GM21619 (cell line): ENCODE measurements at regions not wholly inside any gene's neighbourhood (a gene's known extent, or its start where the extent isn't known, plus 50 kb on each side); places are given as distances from the start of the nearest gene placed in this dataset.
"Not testable (repeated sequence)": the region's sequence is repeated elsewhere in the genome, so short reads cannot be mapped to it uniquely, and the experiment has no call there.

Experiments
- ATAC-seq: cut with Tn5 transposase; IDR thresholded peaks from one replicate; pipeline ENCODE4 v1.9.1; 2021; ENCODE audit not compliant: unreplicated experiment

DNA sequence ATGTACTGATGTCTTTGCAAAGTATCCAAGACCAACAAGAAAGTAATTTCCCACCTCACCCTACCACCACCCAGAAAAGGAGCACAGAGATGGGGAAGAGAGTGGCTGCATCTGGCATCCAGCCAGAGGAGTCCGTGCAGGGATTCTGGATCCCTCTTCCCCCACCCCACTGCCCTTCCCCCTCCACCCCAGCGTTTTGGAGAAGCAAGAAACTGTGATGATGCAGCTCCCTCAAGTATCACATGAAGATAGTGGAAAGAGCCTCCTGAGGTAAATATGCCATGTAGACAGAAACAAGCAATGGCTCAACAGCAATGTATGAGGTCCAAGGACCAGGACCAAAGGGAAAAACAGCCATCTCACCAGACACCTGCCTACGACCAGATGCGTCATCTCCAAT, 153.8 kb downstream of the DEPDC1B start:
- no peak for ATAC-seq

- no peak for ATAC-seq
These were observed 154.4 kb downstream of the DEPDC1B start for GRCh38 chr5:60545551-60545950.

DNA sequence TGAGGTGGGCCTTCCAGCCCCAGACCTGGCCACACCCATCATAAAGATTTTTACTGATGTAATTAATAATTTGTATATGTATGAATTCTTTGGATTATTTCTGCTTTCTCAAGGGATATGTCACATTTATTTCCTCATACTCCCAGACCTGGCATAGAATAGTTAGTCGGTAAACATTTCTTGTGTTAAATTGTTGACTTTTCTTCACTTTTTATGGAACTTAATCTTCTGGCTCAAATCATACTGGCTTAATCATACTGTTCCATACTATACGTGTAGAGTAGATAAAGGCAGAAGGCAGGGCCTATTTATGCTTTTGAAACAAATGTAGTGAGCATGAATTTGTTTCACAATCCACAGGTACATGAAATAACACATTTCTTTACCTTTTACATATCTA, 155.8 kb downstream of the DEPDC1B start:
- no peak for ATAC-seq

DNA sequence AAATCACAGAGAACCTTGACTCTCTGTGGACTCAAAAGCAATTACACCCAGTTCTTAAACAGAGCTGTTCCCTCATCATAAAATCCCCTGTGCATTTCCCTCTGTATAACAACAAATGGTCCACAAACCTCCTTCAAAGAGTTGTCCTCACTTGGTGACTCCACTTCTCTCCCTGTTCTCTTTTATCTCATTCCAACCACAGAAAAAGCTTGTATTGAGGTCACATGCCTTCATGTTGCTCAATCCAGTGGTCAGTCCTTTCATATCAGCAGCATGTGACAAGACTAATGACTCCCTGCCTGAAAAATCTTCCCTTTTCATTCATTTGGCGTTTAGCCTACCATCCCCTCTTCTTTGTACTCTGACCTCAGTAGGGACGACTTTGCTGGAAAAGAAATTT, 158.0 kb downstream of the DEPDC1B start:
- ATAC-seq = peak; percentile 20

DNA sequence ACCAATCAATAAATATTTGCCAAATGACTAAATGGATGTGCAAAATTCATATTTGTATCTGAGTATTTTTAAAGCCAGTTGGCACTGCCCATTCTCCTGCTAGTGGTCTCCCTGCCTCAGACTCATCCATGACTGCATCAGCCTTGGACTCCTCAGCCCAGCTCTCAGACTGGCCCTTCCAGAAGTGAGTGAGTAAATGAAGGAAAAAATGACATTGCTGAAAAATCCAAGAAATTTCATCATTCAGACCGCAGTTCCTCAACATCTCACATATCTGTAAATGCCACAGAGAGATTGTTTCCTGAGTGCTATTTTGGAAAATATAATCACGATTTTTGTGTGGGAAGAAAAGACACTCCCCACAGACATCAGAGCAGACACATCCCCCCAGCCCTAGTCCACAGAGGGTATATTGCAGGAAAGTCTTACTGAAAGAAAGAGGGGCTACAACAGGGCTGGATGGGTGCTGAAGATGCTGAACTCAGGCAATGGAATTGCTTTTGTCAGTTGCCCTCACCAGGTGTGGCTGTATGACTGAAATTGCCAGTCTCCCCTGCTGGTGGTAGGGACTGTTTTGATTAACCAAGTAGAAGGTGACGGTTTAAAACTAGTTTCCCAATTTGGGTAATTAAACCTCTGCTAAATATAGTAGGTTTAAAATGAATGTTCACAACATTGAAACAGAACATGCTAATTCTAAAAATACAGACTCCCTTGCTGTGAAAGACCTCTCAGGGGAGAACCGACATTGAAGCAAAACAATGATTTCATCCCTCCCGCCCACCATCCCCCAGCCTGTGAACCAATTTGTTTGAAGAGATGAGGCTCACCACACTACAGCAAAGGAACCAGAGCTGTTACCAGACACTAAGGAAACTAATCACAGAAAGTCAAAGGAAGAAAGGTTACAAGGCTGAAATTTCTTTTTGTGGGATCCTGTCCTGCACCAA, 158.8 kb downstream of the DEPDC1B start:
- ATAC-seq = peak; percentile 88

DNA sequence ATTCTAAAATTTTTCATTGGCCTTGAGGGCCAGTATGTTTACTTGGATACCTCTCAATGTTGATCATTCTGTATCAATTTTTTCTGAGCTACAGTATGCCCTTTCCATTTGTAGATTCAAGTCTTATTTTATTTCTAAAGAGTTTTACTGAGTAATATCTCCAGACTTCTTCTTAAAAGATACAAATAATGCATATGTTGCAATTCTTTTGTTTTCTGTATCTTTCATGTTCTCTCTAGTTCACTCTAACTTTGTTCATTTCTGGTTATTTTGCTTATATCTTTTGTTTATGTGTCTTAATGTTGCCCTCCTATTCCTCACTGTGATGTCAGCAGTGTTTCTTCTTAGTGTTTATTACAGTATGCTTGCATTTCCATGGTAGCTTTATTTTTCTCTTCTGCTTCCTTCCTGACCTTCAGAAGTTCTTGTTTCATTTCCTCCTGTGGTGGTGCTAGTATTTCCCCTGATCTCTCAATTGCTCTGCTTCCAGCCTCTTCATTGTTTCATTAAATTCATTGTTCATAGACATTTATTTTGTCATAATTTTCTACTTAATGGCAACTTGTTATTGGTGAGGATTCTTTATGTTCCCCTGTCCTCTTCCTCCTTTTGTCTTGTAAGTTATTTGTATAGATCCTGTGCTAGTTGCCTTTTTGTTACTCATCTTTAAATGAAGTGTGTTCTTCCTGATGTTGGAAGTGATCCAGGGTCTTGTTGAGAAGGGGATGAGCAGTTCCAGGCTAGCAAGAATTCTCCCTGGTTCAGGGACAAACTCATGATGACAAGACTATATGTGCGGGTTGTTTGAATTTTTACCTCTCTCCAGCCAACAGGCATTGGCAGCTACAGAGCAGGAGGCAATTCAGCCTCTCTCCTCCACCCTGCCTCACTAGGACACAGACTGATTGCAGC, 160.8 kb downstream of the DEPDC1B start:
- no peak for ATAC-seq

DNA sequence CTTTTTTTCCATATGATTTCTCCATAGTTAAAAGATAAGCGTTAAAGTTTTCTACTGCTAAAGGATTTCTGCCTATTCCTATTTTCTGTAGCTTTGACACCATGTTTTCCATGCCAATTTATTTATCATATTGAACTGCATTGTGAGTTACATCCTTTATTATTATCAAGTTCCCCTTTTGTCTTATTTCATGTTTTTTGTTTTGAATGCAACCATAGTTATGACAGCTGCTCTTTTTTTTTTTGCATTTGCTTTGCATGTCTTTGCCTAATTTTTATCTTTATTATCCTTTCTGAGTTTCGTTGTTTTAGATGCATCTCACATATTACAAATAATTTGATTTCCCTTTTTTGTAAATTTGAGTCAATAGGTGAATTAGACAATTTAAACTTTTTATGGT, 161.5 kb downstream of the DEPDC1B start:
- ATAC-seq = no peak

- ATAC-seq = no peak
These were observed 164.0 kb downstream of the DEPDC1B start for GRCh38 chr5:60535951-60536350.

DNA sequence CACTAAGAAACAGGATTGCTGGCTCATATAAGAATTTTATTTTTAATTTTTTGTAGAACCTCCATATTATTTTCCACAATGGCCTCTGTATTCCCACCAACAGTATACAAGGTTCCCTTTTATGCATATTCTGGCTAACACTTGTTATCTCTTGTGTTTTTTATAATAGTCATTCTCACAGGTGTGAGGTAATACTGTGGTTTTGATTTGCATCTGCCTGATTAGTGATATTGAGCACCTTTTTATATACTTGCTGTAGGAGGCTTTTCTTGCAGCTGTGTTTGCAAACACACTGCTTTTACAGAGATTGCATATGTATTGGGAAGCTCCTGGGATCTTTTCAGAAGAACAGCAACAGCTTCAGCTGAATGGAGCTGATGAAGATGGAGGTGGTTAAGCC, 164.8 kb downstream of the DEPDC1B start:
- peak; percentile 65 for ATAC-seq

DNA sequence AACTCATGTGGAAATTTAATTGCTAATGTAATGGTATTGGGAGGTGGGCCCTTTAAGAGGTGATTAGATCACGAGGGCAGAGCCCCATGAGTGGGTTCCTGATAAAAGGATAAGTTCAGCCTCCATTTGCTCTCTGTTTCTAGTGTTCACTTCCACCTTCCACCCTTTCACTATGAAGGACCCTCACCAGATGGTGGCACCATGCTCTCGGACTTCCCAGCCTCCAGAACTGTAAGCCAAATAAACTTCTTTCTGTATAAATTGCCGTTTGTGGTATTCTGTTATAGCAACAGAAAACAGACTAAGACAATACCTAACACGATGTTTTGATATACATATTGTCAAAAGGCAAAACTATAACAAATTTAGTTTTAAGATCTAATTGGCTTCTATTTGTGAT, 166.2 kb downstream of the DEPDC1B start:
- no peak for ATAC-seq

- ATAC-seq = not testable (repeated sequence)
These were observed 167.2 kb downstream of the DEPDC1B start for GRCh38 chr5:60532796-60533195.

GRCh38 chr5:60530144-60530848, 169.7 kb downstream of the DEPDC1B start:
- ATAC-seq = not testable (repeated sequence)

DNA sequence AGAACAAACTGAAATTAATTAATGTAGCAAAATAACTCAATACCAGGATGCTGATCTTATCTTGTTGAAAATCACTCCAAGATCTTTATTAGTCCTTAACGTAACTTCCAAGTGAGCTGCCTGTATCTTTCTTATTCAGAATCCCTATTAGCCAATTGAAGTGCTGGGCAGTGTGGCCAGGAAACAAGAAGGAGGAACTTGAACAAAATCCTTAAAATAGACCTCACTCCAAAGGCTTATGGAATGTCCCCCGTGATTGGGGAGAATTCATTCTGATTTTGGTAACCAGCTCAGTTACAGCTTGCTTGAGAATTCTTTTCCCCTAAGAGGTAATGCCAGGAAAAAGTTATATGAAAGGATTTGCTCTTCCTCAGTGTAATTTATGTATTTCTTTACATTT, 171.0 kb downstream of the DEPDC1B start:
- no peak for ATAC-seq

DNA sequence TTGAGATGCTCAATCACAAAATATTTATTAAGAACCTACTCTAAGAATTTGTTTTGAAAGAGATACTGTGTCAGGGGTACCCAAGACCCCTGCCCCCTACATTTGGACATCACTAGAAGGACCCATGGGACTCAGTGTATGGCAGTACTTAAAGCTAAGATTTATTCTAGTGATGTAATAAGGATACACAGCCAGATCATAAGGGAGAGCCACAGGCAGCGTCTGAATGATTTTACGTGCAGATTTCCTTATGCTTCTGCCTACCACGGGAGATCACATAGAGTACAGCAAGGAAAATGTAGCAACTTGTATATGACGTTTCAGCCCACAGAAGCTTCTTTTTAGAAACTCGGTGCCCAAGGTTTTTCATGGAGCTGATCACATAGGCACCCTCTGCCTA, 172.9 kb downstream of the DEPDC1B start:
- ATAC-seq = no peak

DNA sequence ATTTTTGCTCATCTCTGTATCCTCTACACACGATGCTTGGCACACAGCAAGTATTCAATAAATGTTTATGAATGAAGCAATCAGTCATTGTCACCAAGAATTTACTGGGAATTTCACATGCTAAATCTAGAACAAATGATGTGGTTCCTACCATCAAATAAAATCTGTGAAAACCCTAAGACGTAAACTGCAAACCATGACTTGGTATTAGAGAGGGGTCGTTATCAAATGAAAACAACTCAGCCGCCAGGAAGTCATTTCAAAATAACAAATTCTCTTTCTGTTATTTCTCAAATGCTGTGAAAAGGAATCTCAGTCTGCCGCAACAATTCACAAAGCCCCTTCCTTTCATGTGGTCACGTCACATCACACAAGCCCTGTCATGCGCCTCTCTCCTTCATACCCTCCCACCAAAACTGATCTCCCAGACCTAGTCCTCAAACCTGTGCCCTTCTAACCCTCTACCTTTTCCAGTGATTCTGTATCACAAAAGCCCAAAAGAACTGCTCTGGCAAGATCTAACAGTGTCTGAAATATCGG, 173.6 kb downstream of the DEPDC1B start:
- no peak for ATAC-seq

DNA sequence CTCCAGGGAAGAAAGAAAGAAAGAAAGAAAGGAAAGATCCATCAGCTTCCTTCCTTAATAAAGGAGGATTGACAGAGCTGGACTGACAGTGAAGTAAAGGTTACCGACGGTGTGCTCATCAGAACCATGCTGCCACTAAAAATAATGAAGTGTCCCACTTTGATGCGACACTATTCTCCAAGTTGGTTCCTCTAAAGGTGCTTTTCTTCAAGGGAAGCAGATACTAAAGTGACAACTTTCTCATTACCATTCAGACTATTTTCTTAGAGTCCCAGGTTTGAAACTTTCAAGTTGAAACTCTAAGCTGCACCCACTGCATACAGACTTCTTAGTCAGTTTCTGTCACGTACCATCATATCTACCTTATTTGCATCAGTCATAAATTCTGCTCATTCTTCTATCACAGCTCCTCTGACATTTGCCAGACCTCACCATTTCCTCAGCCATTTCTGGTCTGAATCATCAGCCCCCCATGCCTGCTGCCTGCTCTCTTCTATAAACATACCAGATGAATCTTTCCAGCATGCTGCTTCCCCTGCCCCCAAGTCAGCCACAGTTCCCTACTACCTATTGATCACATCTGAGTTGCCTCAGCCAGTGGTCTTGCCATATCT, 177.6 kb downstream of the DEPDC1B start:
- ATAC-seq = peak; percentile 89

DNA sequence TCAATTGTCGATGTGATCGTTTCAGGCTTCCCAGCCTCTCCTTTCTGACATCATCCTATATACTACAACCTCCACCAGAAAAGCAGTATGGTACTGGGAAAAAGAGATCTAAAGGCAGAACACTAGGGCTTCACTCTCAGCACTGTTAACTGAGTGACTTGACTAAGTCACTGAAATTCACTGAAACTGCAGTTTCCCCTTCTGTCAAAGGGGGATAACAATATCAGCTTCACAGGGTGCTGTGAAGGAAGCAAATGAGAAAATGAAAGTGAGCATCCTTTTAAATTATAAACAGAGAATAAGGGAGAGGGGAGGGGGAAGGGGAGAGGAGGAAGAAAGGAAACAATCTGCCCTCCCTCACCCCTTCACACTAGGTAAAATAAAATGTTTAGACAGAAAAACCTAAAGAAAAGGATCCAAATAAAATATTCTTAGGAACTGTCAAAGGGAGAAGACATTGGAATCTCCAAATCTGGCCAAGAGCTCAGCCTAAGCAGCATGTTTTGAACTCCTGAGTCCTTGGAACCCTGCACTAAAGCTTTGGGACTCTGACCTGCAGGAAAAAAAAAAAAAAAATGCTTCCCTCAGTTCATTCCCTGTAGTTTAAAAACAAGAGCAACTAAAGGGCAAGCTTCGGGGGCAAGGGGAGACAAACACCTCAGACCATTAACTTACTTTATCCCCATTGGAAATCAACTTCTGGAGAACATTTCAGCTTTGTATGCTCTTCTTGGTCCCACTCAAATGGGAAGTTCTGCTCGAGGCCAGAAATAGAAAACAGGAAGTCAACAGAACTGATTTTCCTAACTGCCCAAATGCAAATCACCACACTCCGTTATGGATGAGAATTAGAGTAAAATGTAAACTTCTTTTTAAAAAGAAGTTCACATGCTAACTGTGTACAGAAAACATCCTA, 178.3 kb downstream of the DEPDC1B start:
- ATAC-seq = peak; percentile 42

DNA sequence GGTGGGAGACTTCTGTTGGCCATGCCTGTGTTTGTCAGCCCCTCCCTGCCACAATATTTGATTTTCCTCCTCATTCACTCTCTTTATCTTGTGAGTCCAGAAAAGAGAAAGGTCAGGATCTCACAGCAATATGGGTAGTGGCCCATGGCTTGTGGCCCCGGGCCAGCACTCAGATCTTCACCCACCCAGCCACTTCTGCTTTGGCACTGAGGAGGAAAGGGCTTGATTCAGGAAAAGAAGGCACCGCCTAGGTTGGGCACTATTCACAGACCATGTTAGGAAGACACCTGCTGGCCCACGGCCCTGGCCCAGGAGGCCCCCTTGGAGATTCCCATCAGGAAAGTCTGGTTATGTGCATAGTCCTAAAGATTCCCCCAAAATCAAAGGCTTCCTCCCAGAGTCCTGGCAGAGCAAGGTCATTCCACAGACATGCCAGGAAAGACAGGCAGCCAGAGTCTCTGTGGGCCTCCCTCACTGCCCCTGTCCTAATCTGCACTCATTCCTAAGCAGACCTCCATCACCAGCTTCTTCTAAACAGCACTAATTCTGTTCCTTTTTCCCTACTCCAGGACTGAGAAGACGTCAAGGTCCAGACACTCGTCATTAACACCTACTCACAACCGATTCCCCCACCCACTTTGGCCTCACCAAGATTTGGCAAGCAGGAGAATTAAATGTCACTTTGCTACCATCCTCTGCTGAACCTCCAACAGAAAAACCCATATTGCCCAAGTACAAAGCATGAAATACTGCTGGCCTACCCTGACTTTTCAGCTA, 179.3 kb downstream of the DEPDC1B start:
- ATAC-seq = no peak

DNA sequence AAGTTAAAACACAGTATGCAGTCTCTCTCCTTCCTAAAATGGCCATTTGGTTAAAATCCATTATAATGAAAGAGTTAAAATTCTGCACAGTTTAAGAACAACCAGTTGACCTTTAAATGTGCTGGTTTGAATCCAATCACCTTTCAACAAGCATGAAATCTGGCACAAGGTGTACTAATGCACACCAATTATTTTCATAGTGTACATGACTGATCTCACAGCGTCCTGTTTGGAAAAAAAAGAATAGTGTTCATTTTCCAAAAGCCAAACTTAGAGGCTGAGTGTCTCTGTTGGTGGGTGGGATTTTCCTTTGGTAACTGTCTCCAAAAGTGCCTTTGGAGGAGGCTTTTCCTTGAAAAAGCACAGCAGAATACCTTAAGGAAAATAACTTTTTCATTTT, 180.6 kb downstream of the DEPDC1B start:
- ATAC-seq = no peak
